WTC11 (cell line): ENCODE measurements at regions not wholly inside any gene's neighbourhood (a gene's known extent, or its start where the extent isn't known, plus 50 kb on each side); places are given as distances from the start of the nearest gene placed in this dataset.

Experiments
- ATAC-seq: fragments of 200-7000 bp; cut with Tn5 transposase; 2 replicates; pipeline ENCODE4 v1.10.0; 2021; ENCODE audit warnings: mild to moderate bottlenecking, moderate library complexity
- CTCF ChIA-PET: fragments of 300-600 bp; sonication (Branson Sonifier 250); formaldehyde crosslinking; loops from one replicate; lab custom pipeline; 2021; ENCODE audit warnings: antibody characterized with exemption; lab: Charles Lee
- POLR2A ChIA-PET: fragments of 350-600 bp; sonication (Branson Sonifier 250); formaldehyde crosslinking; loops from one replicate; lab custom pipeline; 2021; ENCODE audit warnings: antibody characterized with exemption; lab: Charles Lee
- DNase-seq: peaks from one replicate; pipeline ENCODE4 v3.0.0; 2021; ENCODE audit warnings: low spot score
- H3K27ac Mint-ChIP-seq: 2 replicates; pipeline ENCODE4 v1.8.0; 2021; ENCODE audit warnings: mixed read lengths
- H3K27me3 Mint-ChIP-seq: 2 replicates; pipeline ENCODE4 v1.8.0; 2021; ENCODE audit warnings: low read depth, mild to moderate bottlenecking, moderate library complexity, mixed read lengths
- H3K36me3 Mint-ChIP-seq: 2 replicates; pipeline ENCODE4 v1.8.0; 2021; ENCODE audit warnings: mixed read lengths
- H3K4me1 Mint-ChIP-seq: 2 replicates; pipeline ENCODE4 v1.8.0; 2022; ENCODE audit warnings: mixed read lengths
- H3K4me3 Mint-ChIP-seq: 2 replicates; pipeline ENCODE4 v1.8.0; 2021; ENCODE audit warnings: mild to moderate bottlenecking, moderate library complexity, mixed read lengths
- H3K9me3 Mint-ChIP-seq: 2 replicates; pipeline ENCODE4 v1.8.0; 2021; ENCODE audit warnings: mixed read lengths
- ATF6 ChIP-seq: sonication (generic); formaldehyde crosslinking; IDR thresholded peaks from 2 replicates; pipeline ENCODE4 v1.8.1; 2023; ENCODE audit warnings: mild to moderate bottlenecking, missing genetic modification reagents
- CDX4 ChIP-seq: fragments of 250-450 bp; sonication (Bioruptor Pico); IDR thresholded peaks from 2 replicates; pipeline ENCODE4 v1.9.0; 2021; ENCODE audit warnings: moderate library complexity, mild to moderate bottlenecking, inconsistent platforms, borderline replicate concordance
- E2F4 ChIP-seq: sonication (generic); formaldehyde crosslinking; IDR thresholded peaks from 2 replicates; pipeline ENCODE4 v1.8.1; 2022; ENCODE audit warnings: low read depth, mild to moderate bottlenecking, moderate library complexity, missing genetic modification reagents, borderline replicate concordance
- EMX1 ChIP-seq: fragments of 250-450 bp; sonication (Bioruptor Pico); IDR thresholded peaks from 2 replicates; pipeline ENCODE4 v1.8.0; 2021; ENCODE audit warnings: mild to moderate bottlenecking
- ETV6 ChIP-seq: sonication (generic); formaldehyde crosslinking; IDR thresholded peaks from 2 replicates; pipeline ENCODE4 v1.8.1; 2022; ENCODE audit warnings: mild to moderate bottlenecking, missing genetic modification reagents
- GRHL2 ChIP-seq: fragments of 250-450 bp; sonication (Bioruptor Pico); IDR thresholded peaks from 2 replicates; pipeline ENCODE4 v1.8.0; 2022; ENCODE audit warnings: mild to moderate bottlenecking, moderate library complexity; ENCODE audit not compliant: insufficient replicate concordance, severe bottlenecking
- HMGXB4 ChIP-seq: sonication (generic); formaldehyde crosslinking; IDR thresholded peaks from 2 replicates; pipeline ENCODE4 v1.8.1; 2023; ENCODE audit warnings: mild to moderate bottlenecking, moderate library complexity, missing genetic modification reagents
- MAX ChIP-seq: sonication (generic); formaldehyde crosslinking; IDR thresholded peaks from 2 replicates; pipeline ENCODE4 v1.8.0; 2022; ENCODE audit warnings: mild to moderate bottlenecking, missing genetic modification reagents
- MXD4 ChIP-seq: fragments of 250-450 bp; sonication (Bioruptor Pico); IDR thresholded peaks from 2 replicates; pipeline ENCODE4 v1.8.0; 2021; ENCODE audit warnings: mild to moderate bottlenecking, moderate library complexity, borderline replicate concordance
- MYBL2 ChIP-seq: sonication (generic); formaldehyde crosslinking; IDR thresholded peaks from 2 replicates; pipeline ENCODE4 v1.8.1; 2023; ENCODE audit warnings: mild to moderate bottlenecking, moderate library complexity, missing genetic modification reagents
- NFATC4 ChIP-seq: fragments of 250-450 bp; sonication (Bioruptor Pico); IDR thresholded peaks from 2 replicates; pipeline ENCODE4 v1.9.0; 2021; ENCODE audit warnings: mild to moderate bottlenecking
- NR3C1 ChIP-seq: sonication (generic); formaldehyde crosslinking; conservative IDR thresholded peaks from 2 replicates; pipeline ENCODE4 v1.8.1; 2023; ENCODE audit warnings: low read depth, mild to moderate bottlenecking, missing genetic modification reagents
- TP53 ChIP-seq: sonication (generic); formaldehyde crosslinking; IDR thresholded peaks from 2 replicates; pipeline ENCODE4 v1.8.1; 2023; ENCODE audit warnings: mild to moderate bottlenecking, missing genetic modification reagents
- ZNF396 ChIP-seq: fragments of 250-450 bp; sonication (Bioruptor Pico); IDR thresholded peaks from 2 replicates; pipeline ENCODE4 v1.8.0; 2021; ENCODE audit warnings: mild to moderate bottlenecking, moderate library complexity, borderline replicate concordance
- ZNF532 ChIP-seq: fragments of 250-450 bp; sonication (Bioruptor Pico); IDR thresholded peaks from 2 replicates; pipeline ENCODE4 v1.9.0; 2021; ENCODE audit warnings: mild to moderate bottlenecking, borderline replicate concordance
- ZSCAN18 ChIP-seq: fragments of 250-450 bp; sonication (Bioruptor Pico); IDR thresholded peaks from 2 replicates; pipeline ENCODE4 v2.1.2; 2022; ENCODE audit warnings: mild to moderate bottlenecking, moderate library complexity

GRCh38 chr7:156432018-156432417, 208.6 kb upstream of the RNF32 start:
- Mint-ChIP-seq H3K36me3 (peaks cover 18% of the 10 kb centered on the region), H3K9me3 (peaks cover 68% of the 10 kb centered on the region), H3K27me3 (peaks cover 4% of the 10 kb centered on the region), H3K27ac (no peak overlapping the region), H3K4me1 (no peaks in the 10 kb centered on the region), H3K4me3 (no peak overlapping the region)
- POLR2A ChIA-PET: no interaction called here
- ATAC-seq (no peak), DNase-seq (no peak)
- CTCF ChIA-PET: no interaction called here
- TF ChIP-seq MXD4 (CRISPR knock-in tag): no peak
- no peak for TF ChIP-seq NR3C1
- no peak for TF ChIP-seq MYBL2 (CRISPR knock-in tag)
- TF ChIP-seq NFATC4: no peak
- TF ChIP-seq MAX: no peak
- TF ChIP-seq GRHL2: no peak

- Mint-ChIP-seq H3K9me3 (peaks cover 61% of the 10 kb centered on the region), H3K4me3 (no peak overlapping the region), H3K27me3 (peaks cover 4% of the 10 kb centered on the region), H3K36me3 (peaks cover 17% of the 10 kb centered on the region), H3K27ac (no peak overlapping the region), H3K4me1 (no peaks in the 10 kb centered on the region)
- no peak for ATAC-seq
- TF ChIP-seq HMGXB4 (CRISPR knock-in tag) (no peak), ETV6 (no peak), ZNF532 (no peak), ZSCAN18 (CRISPR knock-in tag) (no peak)
- ChIA-PET POLR2A (no interaction called here), CTCF (no interaction called here)
- no peak for DNase-seq
These were observed 210.5 kb upstream of the RNF32 start for GRCh38 chr7:156430109-156430508.

- Mint-ChIP-seq H3K9me3 (peaks cover 61% of the 10 kb centered on the region), H3K4me3 (no peak overlapping the region), H3K36me3 (peaks cover 11% of the 10 kb centered on the region), H3K27ac (no peak overlapping the region), H3K4me1 (no peaks in the 10 kb centered on the region), H3K27me3 (peaks cover 4% of the 10 kb centered on the region)
- ChIA-PET POLR2A (no interaction called here), CTCF (no interaction called here)
- ATAC-seq (no peak), DNase-seq (no peak)
- TF ChIP-seq EMX1 (CRISPR knock-in tag) (no peak), CDX4 (CRISPR knock-in tag) (no peak), ZNF532 (no peak), ZNF396 (CRISPR knock-in tag) (no peak), E2F4 (no peak), TP53 (CRISPR knock-in tag) (no peak), ATF6 (CRISPR knock-in tag) (no peak)
These were observed 211.1 kb upstream of the RNF32 start for GRCh38 chr7:156429514-156429913.
